Astrocyte of the cerebellum (primary cell): ENCODE measurements at regions not wholly inside any gene's neighbourhood (a gene's known extent, or its start where the extent isn't known, plus 50 kb on each side); places are given as distances from the start of the nearest gene placed in this dataset.

Experiments used
- DNase-seq: peaks from one replicate; pipeline ENCODE4 v3.0.0-alpha.2; 2011; ENCODE audit warnings: low read depth
- H3K4me3 ChIP-seq: 2 replicates; pipeline ENCODE4 v1.5.1; 2011; ENCODE audit warnings: mild to moderate bottlenecking, low read depth, low read length, moderate library complexity
- CTCF ChIP-seq: IDR thresholded peaks from 2 replicates; pipeline ENCODE4 v1.5.1; 2012; ENCODE audit warnings: low read length, low read depth, moderate library complexity, mild to moderate bottlenecking; ENCODE audit errors: missing control alignments
- in situ Hi-C: cut with HindIII; loops from 2 replicates; pipeline ENCODE4 v1.10.0; 2017; ENCODE audit warnings: low sequenced_read_pairs

DNA sequence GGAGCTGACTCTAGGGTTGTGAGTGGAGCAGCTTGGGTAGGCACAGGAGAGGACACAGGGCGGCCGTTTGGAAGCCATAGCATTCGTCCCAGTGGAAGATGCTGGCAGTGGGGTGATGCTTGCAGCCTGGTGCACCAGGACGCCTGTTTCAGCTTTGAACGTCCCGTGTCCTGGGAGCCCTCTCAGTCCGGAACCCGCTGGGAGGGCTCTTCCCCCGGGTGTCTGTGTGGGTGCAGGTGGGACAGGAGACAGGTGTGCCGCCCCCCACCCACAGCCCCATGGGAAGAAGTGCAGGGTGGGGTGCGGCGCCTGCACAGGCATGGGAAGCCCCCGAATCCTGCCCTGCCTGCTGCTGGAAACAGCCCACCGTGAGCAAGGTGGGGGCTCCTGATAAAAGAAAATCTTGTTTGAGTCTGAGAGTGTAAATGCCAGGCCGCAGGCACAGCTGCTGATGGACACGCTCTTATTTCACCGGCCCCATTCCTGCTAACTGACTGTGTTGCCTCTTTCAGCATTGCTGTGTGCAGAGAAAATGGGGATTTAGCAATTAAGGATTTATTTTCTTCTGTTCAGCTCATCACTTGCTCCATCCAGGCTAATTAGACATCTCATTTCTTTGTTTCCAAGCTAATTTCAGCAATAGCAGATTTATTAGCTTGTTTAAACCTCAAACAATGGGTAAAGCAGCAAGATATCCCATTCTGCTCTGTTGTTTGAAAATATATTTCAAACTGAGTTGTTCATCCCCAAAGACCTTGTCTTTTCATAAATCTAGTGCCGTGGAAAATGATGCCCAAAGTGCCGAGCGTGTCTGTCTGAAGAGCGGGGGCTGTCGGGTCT is 54.9 kb upstream of the DPYSL4 start:
- DNase-seq: no peak
- in situ Hi-C loops: no loop called here
- TF ChIP-seq CTCF: no peak
- no peak overlapping the region for H3K4me3 ChIP-seq

GRCh38 chr10:132132421-132132841 is 54.3 kb upstream of the DPYSL4 start:
- DNase-seq: no peak
- no peak for TF ChIP-seq CTCF
- H3K4me3 ChIP-seq: no peak overlapping the region
- in situ Hi-C loops: no loop called here

GRCh38 chr10:132133005-132133404 is 53.7 kb upstream of the DPYSL4 start:
- TF ChIP-seq CTCF: no peak

GRCh38 chr10:132133449-132134240 is 53.1 kb upstream of the DPYSL4 start:
- no peak for DNase-seq
- no peak overlapping the region for H3K4me3 ChIP-seq
- no peak for TF ChIP-seq CTCF
- in situ Hi-C loops: no loop called here

More at GRCh38 chr10:132133005-132133404, 53.7 kb upstream of the DPYSL4 start:
- H3K4me3 ChIP-seq: no peak overlapping the region
- DNase-seq: no peak
- in situ Hi-C loops: no loop called here

DNA sequence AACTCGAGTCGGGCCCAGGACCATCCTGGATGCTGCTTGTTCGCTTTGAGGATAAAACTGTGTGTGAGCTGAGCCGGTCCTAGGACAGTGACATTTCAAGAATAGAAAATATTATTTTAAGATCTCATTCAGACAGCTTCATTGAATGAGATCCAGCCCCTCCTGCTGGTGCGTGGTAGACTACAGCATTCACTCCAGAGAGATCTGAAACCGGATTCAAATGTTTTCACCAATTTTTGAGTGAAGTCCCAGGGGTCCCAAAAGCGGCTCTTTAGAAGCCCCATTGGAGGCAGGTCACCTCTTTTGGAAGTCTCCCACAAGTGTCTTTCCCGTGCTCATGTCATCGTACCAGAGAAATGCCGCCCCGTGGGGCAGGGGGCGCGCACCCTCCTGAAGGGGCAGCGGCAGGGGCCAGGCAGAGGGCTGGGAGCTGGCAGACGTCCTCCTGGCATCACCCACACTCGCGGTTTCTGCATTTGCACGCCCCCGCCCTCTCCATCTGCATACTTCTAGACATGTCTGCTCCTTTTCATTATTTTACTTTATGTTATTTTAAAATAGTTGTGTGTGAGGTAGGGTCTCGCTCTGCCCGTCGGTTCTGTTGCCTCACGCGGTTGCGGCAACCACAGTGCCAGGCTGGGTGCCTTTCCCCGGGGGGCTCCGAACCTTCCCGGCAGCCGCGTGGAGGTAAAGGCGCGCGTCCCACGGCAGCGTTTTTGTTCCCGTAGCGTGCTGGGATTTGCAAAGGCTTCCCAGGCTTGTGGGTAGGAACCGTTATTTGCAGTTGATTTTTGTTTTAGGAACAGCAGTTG is 52.3 kb upstream of the DPYSL4 start:
- in situ Hi-C loops: no loop called here
- no peak for DNase-seq
- TF ChIP-seq CTCF: no peak

More for the DNA sequence above, 52.3 kb upstream of the DPYSL4 start:
- no peak overlapping the region for H3K4me3 ChIP-seq
